Upper lobe of left lung (tissue), 6 donors: ENCODE measurements at regions not wholly inside any gene's neighbourhood (a gene's known extent, or its start where the extent isn't known, plus 50 kb on each side); places are given as distances from the start of the nearest gene placed in this dataset.
"Not testable (repeated sequence)": the region's sequence is repeated elsewhere in the genome, so short reads cannot be mapped to it uniquely, and the experiment has no call there.

ENCODE experiments used
- ATAC-seq, 2 donors: fragments of 200-7000 bp; cut with Tn5 transposase; one replicate each; pipeline ENCODE4 v1.9.1; 2022; ENCODE audit warnings: mild to moderate bottlenecking in 2 of 2, moderate library complexity in 2 of 2; ENCODE audit not compliant: low FRiP score in 2 of 2
- DNase-seq, 2 donors: peaks; one replicate each; pipeline ENCODE4 v3.0.0-alpha.2; 2019 to 2020
- H3K27ac ChIP-seq, 4 donors: fragments of 200-600 bp; sonication (generic); one replicate each; pipeline ENCODE4 v1.5.1; 2016 to 2019
- H3K27me3 ChIP-seq, 4 donors: fragments of 200-600 bp; sonication (generic); one replicate each; pipeline ENCODE4 v1.5.1; 2017 to 2019
- H3K36me3 ChIP-seq, 4 donors: fragments of 200-600 bp; sonication (generic); one replicate each; pipeline ENCODE4 v1.5.1; 2016 to 2019
- H3K4me1 ChIP-seq, 4 donors: fragments of 200-600 bp; sonication (generic); one replicate each; pipeline ENCODE4 v1.5.1; 2018 to 2019
- H3K4me3 ChIP-seq, 4 donors: fragments of 200-600 bp; sonication (generic); one replicate each; pipeline ENCODE4 v1.5.1; 2017 to 2019; ENCODE audit warnings: mild to moderate bottlenecking in 2 of 4, moderate library complexity in 1 of 4
- H3K9me3 ChIP-seq, 4 donors: fragments of 200-600 bp; sonication (generic); one replicate each; pipeline ENCODE4 v1.5.1; 2018 to 2019
- CTCF ChIP-seq, 6 experiments: fragments of 450-650 bp in 4 of 6; fragments of 200-600 bp in 2 of 6; sonication (generic) in 2 of 6; IDR thresholded peaks; one replicate each; pipeline ENCODE4 v1.5.1; 2016 to 2019; ENCODE audit warnings: antibody characterized with exemption in 6 of 6
- EP300 ChIP-seq, 4 donors: sonication (generic); formaldehyde crosslinking; IDR thresholded peaks; one replicate each; pipeline ENCODE4 v1.5.1; 2017; ENCODE audit warnings: antibody characterized with exemption in 4 of 4, control low read depth in 2 of 4
- POLR2A ChIP-seq, 4 donors: fragments of 450-650 bp; IDR thresholded peaks; one replicate each; pipeline ENCODE4 v1.5.1; 2016 to 2017; ENCODE audit warnings: antibody characterized with exemption in 4 of 4, mild to moderate bottlenecking in 2 of 4
- POLR2AphosphoS5 ChIP-seq, 2 donors: sonication (generic); formaldehyde crosslinking; IDR thresholded peaks; one replicate each; pipeline ENCODE4 v1.5.1; 2017; ENCODE audit warnings: antibody characterized with exemption in 2 of 2
- WGBS, 2 donors: methylation state at CpG; one replicate each; pipeline ENCODE4 v1.1.5; 2017 to 2018; 5-methylcytosine and 5-hydroxymethylcytosine counted together
- donor health status: DM: no; HTN: no; CAD: no; lungs with moderate emphysema.
- donor health status: DM: no; HTN: yes; CAD: no; lungs with severe emphysema.

- DNase-seq, result no peak
- Histone ChIP-seq H3K9me3 (no peaks in the 10 kb centered on the region), H3K4me3 (no peak overlapping the region), H3K4me1 (no peaks in the 10 kb centered on the region), H3K36me3 (no peaks in the 10 kb centered on the region), H3K27me3 (no peaks in the 10 kb centered on the region), H3K27ac (no peak overlapping the region)
- WGBS, 2 donors, result 86 to 94% methylated on average over 6 of the region's 6 CpGs
- ATAC-seq, result no peak
- TF ChIP-seq CTCF (IDR thresholded peaks at IDR 0.05) (no peak), POLR2AphosphoS5 (IDR thresholded peaks at IDR 0.05) (no peak), POLR2A (IDR thresholded peaks at IDR 0.05) (no peak), EP300 (IDR thresholded peaks at IDR 0.05) (no peak)
Observed at GRCh38 chr12:25687226-25687625, 134.1 kb upstream of the LMNTD1 start.

GRCh38 chr12:25688851-25689250, 135.8 kb upstream of the LMNTD1 start:
- not testable (repeated sequence) for H3K9me3 ChIP-seq, H3K4me1 ChIP-seq, H3K27ac ChIP-seq, H3K36me3 ChIP-seq, ATAC-seq, H3K4me3 ChIP-seq, DNase-seq, H3K27me3 ChIP-seq
- 94% methylated on average over 9 of the region's 9 CpGs for WGBS, 2 donors

- Histone ChIP-seq H3K27me3 (no peaks in the 10 kb centered on the region), H3K4me3 (no peak overlapping the region), H3K4me1 (peaks cover 0 to 4% (median 0%) of the 10 kb centered on the region in 4 donors), H3K9me3 (no peaks in the 10 kb centered on the region), H3K36me3 (no peaks in the 10 kb centered on the region), H3K27ac (no peak overlapping the region)
- WGBS, 2 donors, result 45 to 59% methylated on average over 5 of the region's 5 CpGs
- TF ChIP-seq POLR2AphosphoS5 (IDR thresholded peaks at IDR 0.05) (no peak), EP300 (IDR thresholded peaks at IDR 0.05) (no peak), POLR2A (IDR thresholded peaks at IDR 0.05) (no peak), CTCF (IDR thresholded peaks at IDR 0.05) (no peak)
- peak in 1 of 2 donors; percentile 34 for DNase-seq
- no peak for ATAC-seq
Observed at GRCh38 chr12:25689996-25690501, 137.0 kb upstream of the LMNTD1 start.

GRCh38 chr12:25690996-25691864, 138.1 kb upstream of the LMNTD1 start:
- Histone ChIP-seq H3K27me3 (no peaks in the 10 kb centered on the region), H3K27ac (no peak overlapping the region), H3K4me3 (no peak overlapping the region), H3K9me3 (no peaks in the 10 kb centered on the region), H3K36me3 (no peaks in the 10 kb centered on the region), H3K4me1 (peaks cover 0 to 4% (median 0%) of the 10 kb centered on the region in 4 donors)
- 77 to 78% methylated on average over 8 of the region's 8 CpGs for WGBS, 2 donors
- no peak for ATAC-seq
- no peak for DNase-seq
- TF ChIP-seq POLR2A (IDR thresholded peaks at IDR 0.05) (no peak), POLR2AphosphoS5 (IDR thresholded peaks at IDR 0.05) (no peak), CTCF (IDR thresholded peaks at IDR 0.05) (no peak), EP300 (IDR thresholded peaks at IDR 0.05) (no peak)

- H3K27me3 ChIP-seq, result no peaks in the 10 kb centered on the region
- DNase-seq (no peak), ATAC-seq (no peak)
- WGBS, 2 donors, result 84 to 86% methylated on average over 4 of the region's 4 CpGs
- no peaks in the 10 kb centered on the region for H3K36me3 ChIP-seq
- TF ChIP-seq POLR2A (IDR thresholded peaks at IDR 0.05) (no peak), CTCF (IDR thresholded peaks at IDR 0.05) (no peak), POLR2AphosphoS5 (IDR thresholded peaks at IDR 0.05) (no peak), EP300 (IDR thresholded peaks at IDR 0.05) (no peak)
- H3K27ac ChIP-seq, result no peak overlapping the region
- H3K4me1 ChIP-seq, result peaks cover 0 to 4% (median 0%) of the 10 kb centered on the region in 4 donors
- H3K4me3 ChIP-seq, result no peak overlapping the region
- H3K9me3 ChIP-seq, result no peaks in the 10 kb centered on the region
Observed at GRCh38 chr12:25691865-25692114, 138.7 kb upstream of the LMNTD1 start.
